SW480 (cell line): ENCODE measurements at regions not wholly inside any gene's neighbourhood (a gene's known extent, or its start where the extent isn't known, plus 50 kb on each side); places are given as distances from the start of the nearest gene placed in this dataset.
"Not testable (repeated sequence)": the region's sequence is repeated elsewhere in the genome, so short reads cannot be mapped to it uniquely, and the experiment has no call there.

ENCODE experiments used
- DNase-seq: peaks from one replicate; pipeline ENCODE4 v3.0.0-alpha.2; 2016; ENCODE audit warnings: low spot score

DNA sequence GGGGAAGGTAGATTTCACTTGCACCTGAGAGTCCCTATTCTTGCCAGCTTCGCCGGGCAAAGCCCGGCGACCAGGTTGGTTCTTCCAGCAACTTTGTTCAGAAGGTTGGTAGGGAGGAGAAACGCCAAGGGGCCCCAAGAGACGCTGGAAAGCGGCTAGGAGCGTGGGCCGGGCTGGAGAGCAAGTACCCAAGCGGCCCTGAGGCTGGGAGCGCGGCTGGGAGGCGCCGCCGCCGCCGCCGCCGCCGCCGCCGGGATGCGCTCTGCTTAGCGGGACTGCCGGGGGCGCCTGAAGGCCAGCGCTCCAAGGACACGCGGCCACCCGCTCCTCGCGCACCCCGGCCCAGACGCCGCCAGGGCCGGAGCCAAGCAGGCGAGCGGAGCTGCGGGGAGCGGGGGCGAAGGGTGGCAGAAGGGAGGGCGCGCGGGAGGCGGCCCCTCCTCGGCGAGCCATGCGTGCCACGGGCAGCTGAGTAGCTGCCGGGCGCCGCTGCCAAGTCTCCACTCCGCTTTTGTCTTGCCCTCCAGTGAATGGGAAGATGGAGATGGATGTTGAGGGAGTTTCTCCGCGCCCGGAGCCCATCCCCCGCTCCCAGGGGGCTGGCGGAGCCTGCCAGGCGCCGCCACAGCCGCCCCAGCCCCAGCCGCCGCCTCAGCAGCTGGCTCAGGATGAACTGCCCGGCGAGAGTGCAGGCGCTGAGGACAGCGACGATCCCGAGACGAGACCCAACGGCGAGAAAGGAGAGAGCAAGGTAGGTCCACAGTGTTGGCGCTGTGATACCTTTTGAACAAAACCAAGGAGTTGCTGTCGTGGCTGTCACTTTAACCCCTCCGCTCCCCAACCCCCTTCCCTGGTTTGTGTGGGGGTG lies 227.4 kb upstream of the AZI2 start:
- no peak for DNase-seq

DNA sequence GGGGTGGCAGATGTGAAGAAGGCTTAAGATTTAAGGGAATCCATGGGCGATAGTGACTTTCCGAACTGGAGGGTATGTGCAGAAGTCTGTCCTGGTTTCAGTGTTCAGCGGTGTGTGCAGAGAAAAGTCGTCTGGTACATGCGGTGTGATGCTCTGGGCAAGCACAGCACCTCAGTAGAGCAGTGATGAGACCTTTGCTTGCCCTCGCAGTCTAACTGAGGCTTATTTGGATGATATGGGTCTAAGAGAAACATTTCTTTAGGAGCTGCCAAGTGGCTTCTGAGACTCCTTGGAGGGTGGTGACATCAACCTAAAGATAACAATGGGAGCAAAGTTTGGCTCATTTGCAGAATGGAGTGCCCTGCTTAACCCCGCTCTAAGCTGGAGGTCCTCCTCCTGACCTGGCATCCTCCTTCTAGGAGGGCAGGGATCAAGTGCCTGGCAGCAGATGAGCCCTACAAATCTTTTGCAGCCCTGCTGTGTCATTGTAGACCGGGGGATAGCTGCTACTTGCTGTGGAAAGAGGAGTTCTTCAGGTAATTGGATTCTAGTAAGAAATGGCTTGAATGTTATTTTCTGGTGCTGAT lies 228.1 kb upstream of the AZI2 start:
- DNase-seq, result no peak

- DNase-seq, result no peak
Measured at GRCh38 chr3:28577941-28578500, 229.4 kb upstream of the AZI2 start.

- no peak for DNase-seq
Measured at GRCh38 chr3:28586325-28586724, 237.7 kb upstream of the AZI2 start.

DNA sequence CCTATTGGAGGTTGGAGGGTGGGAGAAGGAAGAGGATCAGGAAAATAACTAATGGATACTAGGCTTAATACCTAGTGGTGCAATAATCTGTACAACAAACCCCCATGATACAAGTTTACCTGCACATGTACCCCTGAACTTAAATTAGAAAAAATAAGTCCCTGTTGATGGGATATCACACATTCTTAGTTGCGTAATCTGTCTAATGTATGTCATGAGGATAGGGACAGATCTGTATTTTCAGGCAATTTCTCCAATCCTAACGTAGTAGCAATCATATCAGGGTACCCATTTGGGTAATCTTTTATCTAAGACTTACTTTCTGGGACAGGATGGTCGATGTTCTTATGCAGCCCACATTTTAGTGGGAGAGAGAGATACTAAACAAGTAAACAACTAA lies 239.1 kb upstream of the AZI2 start:
- DNase-seq, result no peak

DNA sequence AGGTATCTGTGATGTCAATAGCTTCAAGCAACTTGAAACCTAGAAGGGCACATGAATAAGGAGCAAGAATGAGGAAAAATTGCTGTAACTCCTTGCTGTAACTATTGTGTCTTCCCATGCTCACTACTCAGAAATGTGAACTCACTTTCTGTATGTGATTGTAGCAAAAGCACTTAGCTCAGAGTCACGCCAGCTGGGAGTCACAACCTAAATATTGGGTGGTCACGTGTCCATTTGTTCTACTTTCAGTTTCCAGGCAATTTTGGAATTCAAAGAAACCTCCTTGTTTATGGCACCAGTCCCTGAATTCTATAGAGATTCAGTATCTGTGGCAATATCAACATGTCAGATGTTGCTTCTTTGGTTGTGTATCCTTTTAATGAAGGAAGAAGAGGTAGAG lies 241.6 kb upstream of the AZI2 start:
- no peak for DNase-seq

- no peak for DNase-seq
Measured at GRCh38 chr3:28590860-28591259, 242.2 kb upstream of the AZI2 start.

GRCh38 chr3:28595372-28595771 lies 246.7 kb upstream of the AZI2 start:
- DNase-seq, result peak; percentile 4

GRCh38 chr3:28597452-28597851 lies 248.8 kb upstream of the AZI2 start:
- DNase-seq, result no peak

GRCh38 chr3:28598165-28598564 lies 249.5 kb upstream of the AZI2 start:
- no peak for DNase-seq

GRCh38 chr3:28601291-28601690 lies 252.7 kb upstream of the AZI2 start:
- DNase-seq, result no peak

- no peak for DNase-seq
Measured at GRCh38 chr3:28606283-28606682, 257.7 kb upstream of the AZI2 start.

DNA sequence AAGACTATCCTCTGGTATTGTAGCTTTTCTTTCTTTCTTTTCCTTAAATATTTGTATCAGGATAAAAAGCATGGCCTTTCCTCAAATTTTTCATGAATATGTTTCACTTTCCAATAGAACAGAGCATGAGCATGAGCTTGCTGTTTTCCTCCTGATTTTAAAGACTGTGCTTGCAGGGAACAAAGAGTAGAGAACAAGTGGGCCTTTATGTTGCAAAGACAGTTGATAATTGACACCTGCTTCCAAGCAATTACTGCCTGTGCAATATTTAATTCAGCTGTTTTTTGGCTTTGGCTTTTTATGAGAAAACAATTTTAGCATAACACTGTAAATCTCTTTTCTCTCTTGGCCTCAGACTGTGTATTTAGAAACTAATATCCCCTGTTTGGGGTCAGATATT lies 263.6 kb upstream of the AZI2 start:
- DNase-seq, result no peak

GRCh38 chr3:28613511-28614106 lies 265.0 kb upstream of the AZI2 start:
- DNase-seq, result no peak

DNA sequence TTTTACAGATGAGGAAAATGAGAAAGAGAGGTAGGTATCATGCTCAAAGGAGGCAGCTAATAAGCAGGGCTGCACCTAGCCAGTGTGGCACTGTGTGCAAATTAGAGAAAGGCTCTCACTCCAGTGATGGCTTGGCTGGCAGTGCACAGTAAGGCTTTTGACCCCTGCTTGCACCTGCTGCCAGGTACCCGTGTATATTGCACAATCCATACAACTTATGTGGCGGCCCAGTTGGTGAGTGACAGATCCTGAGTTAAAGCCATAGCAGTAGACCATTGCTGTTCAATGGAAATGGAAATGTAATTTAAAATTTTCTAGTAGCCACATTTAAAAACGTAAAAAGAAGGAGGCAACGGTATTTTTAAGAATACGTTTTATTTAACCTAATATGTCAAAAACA lies 266.4 kb upstream of the AZI2 start:
- no peak for DNase-seq

DNA sequence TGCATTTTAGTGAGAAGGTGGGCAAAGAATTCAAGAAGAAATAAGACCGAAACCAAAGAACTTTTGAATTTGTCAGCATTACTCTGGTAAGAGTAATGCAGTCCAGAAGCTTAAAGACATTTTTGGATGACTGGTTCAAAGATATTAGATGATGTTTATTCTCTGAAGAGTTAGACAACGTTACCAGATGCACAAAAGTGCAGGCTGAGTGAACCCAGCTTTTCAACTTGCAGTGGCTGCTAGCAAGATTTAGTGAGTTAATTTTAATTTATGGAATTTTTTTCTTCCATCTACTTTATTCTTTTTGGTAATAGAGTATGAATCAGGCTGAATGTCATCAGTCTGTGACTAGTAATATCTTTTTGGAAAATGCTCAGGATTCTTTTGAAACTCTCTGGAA lies 267.3 kb upstream of the AZI2 start:
- no peak for DNase-seq

DNA sequence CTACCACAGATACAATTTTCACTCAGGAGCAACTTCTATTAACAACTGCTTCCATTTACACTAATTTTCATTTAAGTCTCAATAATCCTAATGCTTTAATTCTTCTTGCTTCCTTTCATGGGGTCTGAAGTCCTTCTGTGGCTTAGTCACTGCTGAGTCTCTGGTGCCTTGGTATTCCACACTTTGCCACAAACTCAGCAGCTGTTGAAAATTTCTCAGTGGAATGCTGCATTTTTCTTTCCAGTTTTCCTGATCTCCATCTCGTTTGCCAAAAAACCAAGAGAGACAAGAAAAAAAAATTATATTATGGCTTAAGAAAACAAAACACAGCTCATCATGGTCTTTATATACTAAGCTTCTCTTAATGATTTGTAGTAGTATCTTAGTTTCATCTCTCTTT lies 269.2 kb upstream of the AZI2 start:
- DNase-seq, result no peak

- no peak for DNase-seq
Measured at GRCh38 chr3:28623106-28623505, 274.5 kb upstream of the AZI2 start.

- no peak for DNase-seq
Measured at GRCh38 chr3:28624084-28624483, 275.5 kb upstream of the AZI2 start.

GRCh38 chr3:28627843-28628242 lies 279.2 kb upstream of the AZI2 start:
- DNase-seq, result not testable (repeated sequence)

- no peak for DNase-seq
Measured at GRCh38 chr3:28634019-28634418, 285.4 kb upstream of the AZI2 start.

DNA sequence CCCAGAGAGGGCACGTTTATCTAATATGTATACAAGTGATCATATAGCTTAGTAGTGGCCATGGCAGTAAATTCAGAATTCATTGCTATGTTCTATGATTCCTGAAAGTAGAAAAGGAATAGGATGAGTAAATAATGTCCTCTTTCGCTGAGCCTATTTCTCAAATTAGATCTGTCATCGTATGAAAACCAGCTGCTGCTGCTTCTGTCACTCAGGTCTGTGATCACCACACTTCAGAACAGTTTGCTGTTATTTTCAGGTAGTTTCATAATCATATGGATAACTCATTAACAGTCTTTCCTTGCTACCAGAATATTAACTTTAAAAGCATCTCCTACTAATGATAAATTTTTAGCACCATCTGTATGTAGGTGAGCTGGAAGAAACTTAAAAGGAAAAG lies 289.1 kb upstream of the AZI2 start:
- no peak for DNase-seq

DNA sequence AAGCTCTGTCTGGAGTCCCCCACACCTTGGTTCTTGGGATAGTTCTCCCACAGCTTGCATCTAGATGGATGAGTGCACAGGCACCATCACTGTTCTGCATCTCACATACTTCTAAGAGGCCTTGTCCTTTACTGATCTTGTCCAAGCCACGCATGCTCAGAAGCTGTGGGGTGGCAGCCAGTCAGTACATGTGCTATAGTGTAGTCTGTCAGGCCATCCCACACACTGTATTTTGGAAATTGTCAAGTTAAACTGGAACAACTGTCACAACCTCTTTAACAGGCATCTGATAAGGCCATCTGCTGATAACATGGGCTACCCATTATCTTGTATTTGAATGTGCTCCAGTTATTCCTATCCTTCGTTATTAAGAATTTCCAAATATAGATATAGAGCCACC lies 296.5 kb upstream of the AZI2 start:
- DNase-seq, result no peak
